Astrocyte of the hippocampus (primary cell): ENCODE measurements at regions not wholly inside any gene's neighbourhood (a gene's known extent, or its start where the extent isn't known, plus 50 kb on each side); places are given as distances from the start of the nearest gene placed in this dataset.

ENCODE experiments used
- DNase-seq: peaks from one replicate; pipeline ENCODE4 v3.0.0; 2011; ENCODE audit warnings: low read depth, low spot score

DNA sequence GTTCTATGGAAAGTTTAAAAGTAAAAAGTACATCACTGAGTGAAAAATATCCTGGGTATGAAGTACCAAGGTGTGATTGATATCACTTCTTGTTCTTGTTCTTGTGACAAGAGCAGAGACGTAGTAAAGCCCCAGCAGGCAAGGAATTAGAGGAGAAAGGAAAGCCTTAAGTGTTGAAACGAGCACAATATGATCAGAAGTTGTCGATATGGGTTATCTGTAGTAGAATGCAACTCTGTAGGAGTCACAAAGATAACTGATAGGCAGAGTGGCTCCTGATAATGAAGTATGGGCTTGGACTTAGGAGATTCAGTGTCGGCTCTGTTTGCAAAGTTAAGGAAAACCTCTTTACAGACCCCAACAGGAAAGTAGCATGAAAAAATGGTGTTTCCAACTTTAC lies 1179.1 kb downstream of the DTWD2 start:
- DNase-seq, result no peak

DNA sequence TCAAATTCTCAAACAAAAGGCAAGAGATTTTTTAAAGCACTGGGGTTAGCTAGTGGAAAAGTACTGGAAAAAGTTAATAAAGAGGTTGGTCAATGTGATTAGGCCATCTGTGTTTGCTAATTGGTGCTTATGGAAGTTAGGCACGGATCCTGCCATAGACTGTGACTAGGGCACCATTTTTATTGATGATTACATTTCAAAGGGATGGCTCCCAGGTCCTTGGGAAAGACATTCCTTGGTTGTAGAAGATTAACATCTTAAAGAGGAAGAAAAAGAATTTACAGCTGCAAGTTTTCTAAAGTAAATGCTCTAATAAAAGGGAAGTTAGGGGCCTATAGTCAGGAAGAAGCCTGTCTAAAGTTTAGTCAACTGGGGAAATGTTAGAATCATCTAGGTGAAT lies 1183.3 kb downstream of the DTWD2 start:
- DNase-seq, result no peak

DNA sequence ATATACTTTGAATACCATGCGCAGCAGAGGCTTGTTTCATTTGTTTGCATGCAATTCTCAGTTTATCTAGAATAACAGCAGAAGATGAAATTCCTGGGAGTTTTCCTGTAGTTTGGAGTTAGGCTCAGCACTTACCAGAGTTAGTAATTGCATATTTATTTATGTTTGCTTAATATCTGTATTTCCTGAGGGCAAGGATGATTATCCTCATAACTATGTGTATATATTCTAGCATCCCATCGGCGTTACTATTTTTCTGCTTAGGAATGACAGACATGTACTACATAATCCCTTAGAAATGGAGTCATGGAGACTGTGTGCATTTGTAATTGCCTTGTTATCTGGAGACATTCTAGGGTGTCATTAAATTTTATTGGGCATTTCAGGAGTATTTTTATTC lies 1184.8 kb downstream of the DTWD2 start:
- DNase-seq, result peak; percentile 20

DNA sequence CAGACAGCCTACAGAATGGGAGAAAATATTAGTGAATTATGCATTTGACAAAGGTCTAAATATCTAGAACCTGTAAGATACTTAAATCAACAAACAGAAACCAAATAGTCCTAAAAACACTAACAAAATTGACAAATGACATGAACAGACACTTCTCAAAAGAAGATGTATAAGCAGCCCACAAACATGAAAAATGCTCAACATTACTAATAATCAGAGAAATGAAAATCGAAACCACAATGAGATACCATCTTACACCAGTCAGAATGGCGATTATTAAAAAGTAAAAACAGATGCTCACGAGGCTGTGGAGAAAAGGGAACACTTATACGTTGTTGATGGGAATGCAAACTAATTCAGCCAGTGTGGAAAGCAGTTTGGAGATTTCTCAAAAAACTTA lies 1186.8 kb downstream of the DTWD2 start:
- no peak for DNase-seq

DNA sequence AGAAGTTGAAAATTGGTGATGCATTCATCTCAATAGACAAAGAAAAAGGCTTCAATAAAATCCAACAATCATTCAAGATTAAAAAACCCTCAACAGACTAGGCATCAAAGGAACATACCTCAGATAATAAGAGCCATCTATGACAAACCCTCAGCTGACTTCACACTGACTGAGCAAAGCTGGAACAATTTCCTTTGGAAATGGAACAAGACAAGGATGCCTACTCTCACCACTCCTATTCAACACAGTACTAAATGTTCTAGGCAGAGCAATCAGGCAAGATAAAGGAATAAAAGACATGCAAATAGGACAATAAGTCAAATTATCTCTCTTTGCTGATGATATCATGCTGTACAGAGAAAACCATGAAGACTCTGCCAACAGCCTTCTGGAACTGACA lies 1188.1 kb downstream of the DTWD2 start:
- peak; percentile 59 for DNase-seq

DNA sequence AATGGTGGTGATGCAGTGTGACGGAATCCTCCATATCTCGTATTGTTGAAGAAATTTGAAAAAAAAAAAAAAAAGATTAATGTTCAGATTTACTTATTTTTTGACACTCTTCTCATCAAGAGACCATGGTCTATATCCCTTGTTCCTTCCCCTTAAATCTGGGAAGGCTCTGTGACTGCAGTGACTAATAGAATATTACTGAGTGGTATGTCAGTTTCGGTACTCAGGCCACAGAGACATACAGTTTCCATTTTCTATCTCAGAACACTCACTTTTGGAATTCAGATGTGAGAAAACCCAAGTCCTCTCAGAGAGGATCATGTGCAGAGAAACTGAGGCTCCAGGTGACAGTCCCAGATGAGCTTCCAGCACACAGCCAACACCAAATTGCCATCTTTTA lies 1193.5 kb downstream of the DTWD2 start:
- no peak for DNase-seq

DNA sequence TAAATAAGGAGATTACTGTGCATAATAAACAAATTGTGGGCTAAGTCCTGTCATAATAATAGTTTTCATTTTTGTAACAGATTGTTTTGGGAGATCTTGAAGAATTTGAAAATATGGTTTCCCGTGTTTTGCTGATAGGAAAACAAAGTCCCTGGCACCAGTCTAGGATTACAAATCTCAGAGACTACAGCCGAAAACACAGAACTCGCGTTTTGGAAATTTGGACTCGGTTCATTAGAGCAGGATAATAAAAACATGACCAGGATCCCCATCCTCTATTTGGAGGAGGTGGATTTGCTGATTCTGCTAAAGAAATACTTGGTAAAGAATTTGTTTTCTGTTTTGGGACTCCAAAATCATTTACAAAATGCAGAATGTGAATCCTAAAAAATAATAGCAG lies 1194.4 kb downstream of the DTWD2 start:
- no peak for DNase-seq

DNA sequence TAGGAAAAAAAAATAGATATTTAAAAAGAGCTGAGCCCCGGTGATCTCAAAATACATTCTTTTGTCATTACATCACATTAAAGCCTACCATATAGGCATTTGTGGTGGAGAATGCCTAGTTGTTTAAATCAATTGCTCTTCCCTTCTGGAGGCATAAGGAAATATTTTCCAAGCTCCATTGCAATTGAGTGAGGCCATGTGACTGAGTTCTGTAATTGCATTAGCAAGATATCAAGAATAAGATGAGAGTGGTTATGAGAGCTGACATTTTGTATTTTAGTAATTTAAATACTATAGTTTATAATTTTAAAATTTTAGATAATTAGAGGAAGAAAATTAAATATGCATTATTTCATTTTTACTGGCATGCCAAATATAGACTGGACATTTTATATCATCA lies 1195.9 kb downstream of the DTWD2 start:
- no peak for DNase-seq

DNA sequence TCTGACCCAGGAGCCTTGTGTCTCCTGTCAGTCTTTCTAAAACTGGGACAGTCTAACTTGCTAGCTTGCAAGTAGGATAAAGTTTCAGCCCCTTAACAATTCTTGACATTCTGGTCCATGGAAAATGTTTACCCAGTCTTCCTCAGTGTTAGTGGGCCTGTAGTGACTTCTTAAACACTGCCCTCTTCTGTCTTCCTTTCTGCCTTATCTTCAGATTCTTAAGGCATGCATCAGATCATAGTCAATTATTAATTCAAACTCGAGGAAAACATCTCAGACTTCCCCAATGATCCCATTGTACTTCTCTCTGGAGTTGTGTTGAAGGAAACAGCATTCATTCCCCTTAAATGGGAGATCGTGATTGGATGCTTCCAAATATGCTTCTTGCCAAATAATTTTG lies 1199.8 kb downstream of the DTWD2 start:
- no peak for DNase-seq

DNA sequence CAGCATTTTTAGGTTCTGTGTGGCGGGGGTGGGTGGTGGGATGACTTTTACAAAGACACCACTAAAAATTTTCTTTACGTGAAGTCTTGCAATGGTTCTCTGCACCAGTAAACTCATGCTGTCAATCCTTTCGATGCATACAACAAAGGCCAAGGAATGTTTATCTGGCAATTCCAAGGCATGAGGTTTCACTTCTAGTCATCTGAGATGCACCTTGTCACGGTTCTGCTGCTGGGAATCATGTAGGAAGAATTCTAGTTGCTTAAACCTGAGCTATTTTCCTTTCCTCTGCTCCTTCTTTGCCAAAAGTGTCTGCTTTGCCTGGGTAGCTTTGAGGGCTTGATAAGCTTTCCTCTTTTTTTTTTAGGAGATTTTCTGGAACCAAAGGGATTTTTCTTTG lies 1204.5 kb upstream of the SEMA6A start:
- DNase-seq, result no peak

DNA sequence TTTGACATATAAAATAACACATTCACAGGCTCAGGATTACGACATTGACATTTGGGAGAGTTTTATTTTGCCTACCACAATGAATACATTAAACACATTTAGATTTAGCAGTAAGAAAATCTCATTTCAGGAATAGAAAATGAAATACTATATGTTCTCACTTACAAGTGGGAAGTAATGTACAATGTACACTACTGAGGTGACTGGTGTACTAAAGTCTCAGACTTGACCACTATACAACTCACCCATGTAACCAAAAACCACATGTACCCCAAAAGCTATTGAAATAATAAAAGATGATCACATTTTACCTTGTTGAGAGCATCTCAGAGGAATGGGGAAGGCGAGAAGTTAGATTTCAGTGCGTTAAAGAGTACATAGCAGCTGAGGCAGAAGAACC lies 1202.4 kb upstream of the SEMA6A start:
- no peak for DNase-seq

DNA sequence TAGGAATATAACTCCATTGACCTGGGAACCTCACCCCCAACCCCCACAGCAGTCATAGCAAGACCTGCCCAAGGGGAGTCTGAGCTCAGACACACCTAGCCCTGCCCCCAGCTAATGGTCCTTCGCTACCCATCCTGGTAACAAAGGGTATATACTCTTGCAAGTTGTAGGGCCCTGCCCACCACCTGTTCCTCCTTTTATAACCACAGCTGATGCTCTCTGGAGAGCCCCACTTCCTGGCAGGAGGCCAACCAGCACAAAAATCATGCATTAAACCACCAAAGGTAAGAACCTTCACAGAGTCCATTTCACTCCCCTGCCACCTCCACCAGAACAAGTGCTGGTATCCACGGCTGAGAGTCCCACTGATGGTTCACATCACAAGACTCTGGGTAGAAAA lies 1195.3 kb upstream of the SEMA6A start:
- DNase-seq, result no peak

DNA sequence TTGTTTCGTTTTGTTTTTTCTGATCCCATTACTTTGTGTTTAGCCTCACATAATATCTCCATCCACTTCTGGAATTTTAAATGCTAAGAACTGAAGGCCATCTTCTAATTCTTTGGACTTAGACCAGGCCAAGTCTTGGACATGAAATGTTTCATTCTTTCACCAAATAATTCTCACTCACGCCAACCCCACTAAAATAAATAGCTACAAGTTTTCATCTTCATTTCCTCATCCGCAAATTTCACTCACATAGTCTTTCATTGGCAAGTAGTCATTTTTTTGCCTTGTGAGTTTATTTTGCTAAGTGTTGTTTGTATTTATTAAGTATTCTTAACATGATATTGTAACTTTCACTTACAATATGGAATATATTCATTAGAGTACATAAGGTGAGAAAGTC lies 1188.6 kb upstream of the SEMA6A start:
- no peak for DNase-seq

DNA sequence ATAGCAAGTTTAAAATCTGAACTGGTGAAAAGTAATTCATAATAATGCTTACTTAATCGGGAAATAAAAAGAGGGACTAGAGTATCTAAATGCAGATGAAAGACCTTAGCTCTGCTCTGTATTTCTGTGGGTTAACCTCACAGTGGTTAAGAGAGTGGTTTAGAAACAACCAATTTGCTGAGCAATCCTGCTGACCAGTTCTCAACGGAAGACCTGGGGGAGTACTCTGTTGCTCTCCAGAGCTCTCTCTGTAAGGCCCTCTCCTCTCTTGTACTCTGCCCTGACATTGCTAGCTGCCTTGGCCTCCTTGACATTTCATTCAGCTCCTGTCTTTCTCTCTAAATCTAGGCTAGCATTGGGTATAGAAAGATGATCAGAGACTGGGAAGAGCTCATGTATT lies 1186.6 kb upstream of the SEMA6A start:
- no peak for DNase-seq

DNA sequence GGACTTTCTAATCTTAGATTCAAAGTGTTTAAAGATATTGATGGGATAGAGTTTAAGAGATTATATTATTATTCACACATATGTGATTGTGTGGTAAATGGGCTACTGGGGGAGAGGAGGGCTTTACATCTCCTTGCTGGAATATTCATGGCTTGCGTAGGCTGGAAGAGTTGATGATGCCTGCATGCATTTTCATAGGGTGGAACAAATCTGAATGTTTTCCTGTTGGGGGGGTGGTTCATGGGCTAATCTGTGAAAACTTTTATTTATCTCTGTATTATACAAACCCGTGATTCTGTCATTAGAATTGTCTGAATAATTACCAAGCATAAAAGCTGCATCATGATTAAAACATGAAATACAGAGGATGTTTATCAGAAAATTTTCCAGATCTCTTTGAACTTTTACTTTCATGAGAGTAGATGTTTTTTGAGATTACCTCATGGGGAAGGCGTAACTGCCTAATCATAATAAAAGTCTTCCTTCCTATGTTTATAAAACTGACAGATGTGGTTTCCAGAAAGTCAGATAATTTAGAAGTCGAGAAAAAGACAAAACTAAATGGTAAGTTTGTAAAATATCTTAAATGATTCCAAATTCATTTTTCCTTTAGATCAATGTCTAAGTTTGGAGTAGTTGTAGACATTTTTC lies 1185.4 kb upstream of the SEMA6A start:
- no peak for DNase-seq

DNA sequence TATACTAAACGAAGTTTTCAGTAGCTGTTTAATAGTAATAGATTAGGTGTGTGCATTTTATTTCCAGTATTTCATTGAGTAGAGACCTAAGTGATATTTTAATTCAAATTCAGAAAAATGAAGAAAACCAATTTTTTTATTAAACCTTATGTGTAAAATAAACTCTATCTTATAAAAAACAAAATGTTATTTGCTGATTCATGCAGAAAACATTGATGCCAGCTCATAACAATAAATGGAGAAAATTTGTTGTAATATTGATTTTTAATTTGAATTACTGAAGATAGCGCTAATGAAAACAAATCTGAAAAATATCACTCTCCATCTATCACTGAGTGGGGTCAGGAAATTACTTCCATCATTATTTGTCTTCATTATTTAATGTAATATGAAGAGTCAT lies 1177.8 kb upstream of the SEMA6A start:
- no peak for DNase-seq

DNA sequence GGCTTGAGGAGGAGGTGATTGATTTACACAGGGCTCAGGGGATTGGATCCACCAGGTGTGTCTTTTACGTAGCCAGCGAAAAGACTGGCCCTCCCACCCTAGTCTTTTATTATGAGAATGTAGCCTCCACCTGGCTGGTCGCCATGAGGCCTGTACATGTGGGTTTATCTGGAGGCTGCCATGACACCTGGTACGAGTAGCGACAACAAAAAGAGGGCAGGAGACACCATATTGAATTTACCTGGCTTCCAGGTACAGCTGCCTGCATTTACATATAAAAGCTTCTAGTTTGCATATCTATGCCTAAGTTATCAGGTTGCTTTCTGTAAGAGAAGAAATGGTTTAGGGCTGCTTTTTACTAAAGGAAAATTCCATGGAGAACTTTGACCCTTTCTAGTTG lies 1173.7 kb upstream of the SEMA6A start:
- DNase-seq, result no peak

DNA sequence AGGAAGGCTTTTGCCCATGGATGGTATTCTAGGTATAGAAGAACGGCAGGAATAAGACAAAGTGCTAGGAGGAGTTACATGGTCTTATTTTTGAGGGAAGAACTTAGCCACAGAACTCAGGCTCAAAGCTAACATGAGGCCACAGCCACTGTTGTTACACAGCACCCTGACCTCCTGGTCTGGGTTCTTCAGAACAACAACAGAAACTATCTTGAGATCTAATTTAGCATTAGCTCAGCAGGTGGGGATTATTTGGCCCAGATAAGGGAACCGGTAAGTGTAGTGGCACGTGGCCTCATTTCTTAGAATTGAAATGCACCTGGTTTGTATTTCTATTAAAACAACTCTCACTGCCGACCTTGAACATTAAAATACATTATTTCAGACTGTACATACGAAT lies 1168.7 kb upstream of the SEMA6A start:
- no peak for DNase-seq

DNA sequence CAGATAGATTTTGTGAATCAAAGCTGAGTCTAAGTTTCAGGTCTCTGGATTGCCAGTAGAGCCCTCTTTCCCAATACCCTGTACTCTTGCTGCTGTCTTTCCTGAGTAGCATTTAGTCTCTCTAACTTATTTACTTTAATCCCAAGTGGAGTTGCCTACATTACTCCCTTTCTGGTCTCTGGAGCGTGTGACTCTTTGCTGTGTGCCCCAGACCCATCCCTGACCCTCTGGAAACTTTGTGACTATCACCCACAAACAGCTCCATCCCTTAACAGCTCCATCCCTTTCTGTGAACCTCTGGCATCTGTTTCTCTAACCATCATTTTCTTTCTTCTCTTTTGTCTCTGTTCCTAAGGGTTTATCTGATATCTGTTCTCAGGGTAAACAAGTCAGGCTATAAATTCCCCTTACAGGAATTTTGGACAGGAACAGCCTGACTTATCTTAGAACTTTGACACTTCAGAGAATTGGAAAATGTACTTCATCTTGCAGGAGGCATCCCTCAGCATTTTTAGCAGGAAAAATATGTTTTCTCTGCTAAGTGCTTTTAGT lies 1167.1 kb upstream of the SEMA6A start:
- no peak for DNase-seq

DNA sequence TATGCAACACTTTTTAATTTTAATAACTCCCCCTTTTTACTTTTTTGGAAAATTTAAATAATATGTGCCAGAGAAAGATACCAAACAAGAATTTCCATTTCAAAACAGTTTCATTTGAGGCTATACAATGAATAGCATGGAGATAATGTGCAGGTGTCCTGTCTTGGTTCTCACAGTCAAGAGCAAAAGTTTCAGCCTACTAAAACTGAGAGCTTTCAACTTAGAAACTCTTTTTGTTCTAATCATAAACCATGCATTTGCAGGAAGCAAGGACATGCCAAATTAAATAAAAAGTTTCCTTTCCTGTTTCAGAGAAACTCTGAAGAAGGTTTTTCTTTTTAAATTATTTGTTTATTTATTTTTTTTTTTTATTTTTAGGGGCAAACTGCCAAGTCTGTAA lies 1165.6 kb upstream of the SEMA6A start:
- no peak for DNase-seq

DNA sequence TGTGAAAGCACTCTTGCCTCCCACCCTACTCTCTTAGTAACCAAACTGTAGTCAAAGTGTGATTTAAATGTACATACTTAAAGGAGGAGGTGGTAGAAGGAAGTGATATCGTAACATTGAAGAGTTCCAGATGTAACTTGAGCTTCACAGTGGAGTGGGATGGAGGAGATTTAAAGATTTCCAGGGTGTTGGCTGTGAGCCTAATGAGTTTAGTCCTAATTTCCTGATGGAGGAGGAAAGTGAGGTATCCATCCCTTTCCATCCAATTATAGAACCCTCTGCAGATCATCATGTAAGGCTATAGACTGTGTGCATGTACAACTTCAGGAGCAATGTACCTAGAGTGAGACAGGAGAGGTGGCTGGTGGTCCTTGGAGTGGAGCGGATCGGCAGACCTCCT lies 1163.9 kb upstream of the SEMA6A start:
- DNase-seq, result no peak

DNA sequence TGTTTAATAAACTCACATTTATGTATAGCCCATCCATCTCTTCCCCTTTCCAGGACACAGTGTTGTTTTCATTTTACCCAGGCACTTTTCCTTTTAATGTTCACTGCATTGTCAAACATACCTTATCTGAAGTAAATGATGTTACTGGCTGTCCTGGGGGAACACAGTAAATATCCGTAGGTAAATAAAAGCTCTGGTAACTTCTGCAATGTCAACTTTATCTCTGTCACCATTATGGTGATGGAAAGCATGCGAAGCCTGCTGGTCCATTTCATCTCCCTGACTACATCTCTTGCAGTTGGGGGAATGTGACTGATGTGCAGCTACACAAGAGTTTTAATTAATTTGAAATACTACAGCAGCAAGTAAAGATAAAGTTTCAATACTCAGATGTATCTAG lies 1162.1 kb upstream of the SEMA6A start:
- DNase-seq, result no peak

DNA sequence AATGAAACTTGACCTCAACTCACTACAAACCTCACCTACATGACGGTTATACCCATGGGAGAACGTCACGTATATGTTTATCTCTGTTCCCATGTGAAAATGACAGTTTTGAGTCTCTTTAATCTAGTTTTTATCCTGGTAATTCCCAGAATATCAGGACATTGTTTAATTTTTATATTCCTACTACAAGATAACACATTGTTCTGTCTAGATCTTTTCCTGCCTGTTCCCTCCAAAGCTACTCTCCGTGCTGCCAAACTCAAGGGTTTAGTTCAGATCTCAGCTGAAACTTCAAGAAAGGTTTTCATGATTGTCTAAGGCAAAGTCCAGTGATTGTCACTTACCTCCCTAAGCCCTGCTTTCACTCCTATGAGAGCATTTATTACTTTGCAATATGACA lies 1159.4 kb upstream of the SEMA6A start:
- no peak for DNase-seq

DNA sequence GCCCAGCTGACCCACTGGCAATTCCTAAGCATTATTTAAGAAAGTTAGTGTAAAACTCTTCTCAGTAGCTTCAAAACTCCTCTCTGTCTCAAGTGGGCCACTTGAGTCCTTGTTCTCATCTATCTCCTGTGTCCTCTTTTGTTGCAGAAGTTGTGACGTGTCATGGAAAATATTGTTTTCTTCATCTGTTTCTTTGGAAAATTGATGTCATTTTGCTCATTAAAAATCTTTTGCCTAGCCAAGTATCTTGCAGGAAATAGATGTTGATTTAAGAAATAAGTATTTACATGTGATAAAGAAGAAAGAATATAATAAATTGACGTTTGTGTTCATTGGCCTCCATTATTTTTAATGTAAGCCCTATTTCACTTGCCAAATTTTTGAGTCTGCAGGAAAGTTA lies 1158.4 kb upstream of the SEMA6A start:
- DNase-seq, result no peak
